HCT116 (cell line): ENCODE measurements at regions not wholly inside any gene's neighbourhood (a gene's known extent, or its start where the extent isn't known, plus 50 kb on each side); places are given as distances from the start of the nearest gene placed in this dataset.
"Not testable (repeated sequence)": the region's sequence is repeated elsewhere in the genome, so short reads cannot be mapped to it uniquely, and the experiment has no call there.

Experiments
- ATAC-seq: fragments of 200-7000 bp; cut with Tn5 transposase; 2 replicates; pipeline ENCODE4 v1.9.1; 2020; ENCODE audit warnings: mild to moderate bottlenecking, moderate library complexity
- BruUV-seq: library from RNA; stranded (reverse); fragments of 400-500 nt; replicated peaks from 2 replicates; lab custom pipeline; 2021; lab: Mats Ljungman, UMichigan
- CTCF ChIA-PET: fragments of 300-600 bp; sonication (Branson Sonifier 250); formaldehyde crosslinking; loops from one replicate; lab custom pipeline; 2021; ENCODE audit warnings: antibody characterized with exemption; lab: Charles Lee
- POLR2A ChIA-PET: fragments of 300-600, 350-600 bp; sonication (Branson Sonifier 250); formaldehyde crosslinking; loops from one replicate; lab custom pipeline; 2021; ENCODE audit warnings: antibody characterized with exemption; lab: Charles Lee
- RAD21 ChIA-PET, 2 experiments: fragments of 300-600 bp; sonication (Branson Sonifier 250); formaldehyde crosslinking; loops; one replicate each; lab custom pipeline; 2023; ENCODE audit warnings: low total read pairs in 2 of 2; ENCODE audit not compliant: uncharacterized antibody in 2 of 2, unreplicated experiment in 2 of 2, low non-redundant PET in 1 of 2; lab: Charles Lee
- DNase-seq: peaks from one replicate; pipeline ENCODE4 v3.0.0-alpha.2; 2010; ENCODE audit warnings: low read depth, low spot score
- H2AFZ ChIP-seq: fragments of 200-600 bp; shearing (Covaris generic), sonication (generic); 2 replicates; pipeline ENCODE4 v1.6.1; 2017; ENCODE audit warnings: low read depth, mixed run types, mixed read lengths, antibody characterized with exemption, low read length; ENCODE audit not compliant: poor library complexity, severe bottlenecking
- H3K27ac ChIP-seq: 2 replicates; pipeline ENCODE4 v1.5.1; 2012; ENCODE audit warnings: low read depth, low read length
- H3K27me3 ChIP-seq: fragments of 200-600 bp; sonication (generic); 2 replicates; pipeline ENCODE4 v1.6.1; 2016; ENCODE audit warnings: mixed run types, low read length, mixed read lengths; ENCODE audit not compliant: insufficient read depth
- H3K36me3 ChIP-seq, 2 experiments: fragments of 200-500 bp in 1 of 2; fragments of 200-600 bp in 1 of 2; sonication (Bioruptor generic) in 1 of 2; sonication (generic) in 1 of 2; 2 replicates each; pipeline versions ENCODE4 v1.5.1 to v1.6.1; 2014 to 2016; ENCODE audit warnings: low read length in 2 of 2, inconsistent platforms in 1 of 2, mixed read lengths in 1 of 2, mixed run types in 1 of 2; ENCODE audit not compliant: insufficient read depth in 2 of 2, control insufficient read depth in 1 of 2
- H3K4me1 ChIP-seq, 2 experiments: fragments of 200-600 bp in 1 of 2; sonication (generic) in 1 of 2; 2 replicates each; pipeline versions ENCODE4 v1.5.1 to v1.6.1; 2012 to 2017; ENCODE audit warnings: low read length in 2 of 2, inconsistent platforms in 1 of 2, mild to moderate bottlenecking in 1 of 2, mixed read lengths in 1 of 2, mixed run types in 1 of 2, moderate library complexity in 1 of 2; ENCODE audit not compliant: insufficient read depth in 2 of 2, control insufficient read depth in 1 of 2
- H3K4me2 ChIP-seq: fragments of 200-600 bp; sonication (generic); 2 replicates; pipeline ENCODE4 v1.6.1; 2017; ENCODE audit warnings: mixed run types, low read length, mixed read lengths
- H3K4me3 ChIP-seq, 2 experiments: fragments of 200-600 bp in 1 of 2; sonication (generic) in 1 of 2; replicated peaks in 1 of 2; 2 replicates each; pipeline ENCODE4 v1.5.1; 2011 to 2016; ENCODE audit warnings: low read length in 2 of 2, control low read depth in 1 of 2, low read depth in 1 of 2, mild to moderate bottlenecking in 1 of 2, mixed read lengths in 1 of 2, mixed run types in 1 of 2
- H3K79me2 ChIP-seq: fragments of 200-600 bp; sonication (generic); 2 replicates; pipeline ENCODE4 v1.6.1; 2017; ENCODE audit warnings: mild to moderate bottlenecking, mixed run types, low read length, moderate library complexity, mixed read lengths; ENCODE audit not compliant: insufficient read depth
- H3K9ac ChIP-seq: fragments of 200-600 bp; sonication (generic); 2 replicates; pipeline ENCODE4 v1.6.1; 2016; ENCODE audit warnings: low read length, mixed read lengths
- H3K9me2 ChIP-seq: fragments of 200-600 bp; sonication (generic), shearing (Covaris generic); 2 replicates; pipeline ENCODE4 v1.6.1; 2017; ENCODE audit warnings: mixed run types, mild to moderate bottlenecking, moderate library complexity; ENCODE audit not compliant: insufficient read depth
- H3K9me3 ChIP-seq, 2 experiments: fragments of 200-500 bp in 1 of 2; fragments of 200-600 bp in 1 of 2; sonication (Bioruptor generic) in 1 of 2; sonication (generic) in 1 of 2; 2 replicates each; pipeline ENCODE4 v1.6.1; 2014 to 2017; ENCODE audit warnings: low read length in 2 of 2, mixed read lengths in 2 of 2, inconsistent platforms in 1 of 2, low read depth in 1 of 2, mild to moderate bottlenecking in 1 of 2, mixed run types in 1 of 2, moderate library complexity in 1 of 2; ENCODE audit not compliant: control insufficient read depth in 1 of 2, insufficient read depth in 1 of 2
- H4K20me1 ChIP-seq: fragments of 200-600 bp; sonication (generic), shearing (Covaris generic); 2 replicates; pipeline ENCODE4 v1.6.1; 2017; ENCODE audit warnings: mixed run types, mild to moderate bottlenecking, moderate library complexity; ENCODE audit not compliant: insufficient read depth
- CEBPB ChIP-seq: IDR thresholded peaks from 2 replicates; pipeline ENCODE4 v1.6.1; 2012; ENCODE audit warnings: low read depth
- ELF1 ChIP-seq: IDR thresholded peaks from 2 replicates; pipeline ENCODE4 v1.6.1; 2012; ENCODE audit warnings: low read depth, borderline replicate concordance
- FOSL1 ChIP-seq: IDR thresholded peaks from 2 replicates; pipeline ENCODE4 v1.6.1; 2012; ENCODE audit warnings: low read depth
- JUND ChIP-seq: IDR thresholded peaks from 2 replicates; pipeline ENCODE4 v1.6.1; 2012
- POLR2A ChIP-seq: IDR thresholded peaks from 2 replicates; pipeline ENCODE4 v1.7.0; 2011; ENCODE audit warnings: borderline replicate concordance; ENCODE audit not compliant: insufficient read depth, insufficient read length; ENCODE audit errors: extremely low read depth
- POLR2AphosphoS5 ChIP-seq: IDR thresholded peaks from 2 replicates; pipeline ENCODE4 v1.6.1; 2011; ENCODE audit warnings: mild to moderate bottlenecking, low read depth, low read length, moderate library complexity
- SP1 ChIP-seq: IDR thresholded peaks from 2 replicates; pipeline ENCODE4 v1.6.1; 2012; ENCODE audit warnings: low read depth
- TCF7L2 ChIP-seq: IDR thresholded peaks from 2 replicates; pipeline ENCODE4 v1.7.0; 2011; ENCODE audit warnings: borderline replicate concordance, inconsistent platforms; ENCODE audit not compliant: insufficient read depth, insufficient read length; ENCODE audit errors: extremely low read depth
- YY1 ChIP-seq: IDR thresholded peaks from 2 replicates; pipeline ENCODE4 v1.6.1; 2011; ENCODE audit warnings: low read length, low read depth, moderate library complexity, mild to moderate bottlenecking; ENCODE audit not compliant: insufficient replicate concordance; ENCODE audit errors: extremely low read depth
- ZFX ChIP-seq: fragments of 450-650 bp; IDR thresholded peaks from 2 replicates; pipeline ENCODE4 v1.6.1; 2017
- ZNF274 ChIP-seq: fragments of 200-500 bp; sonication (Bioruptor generic); IDR thresholded peaks from 2 replicates; pipeline ENCODE4 v1.6.1; 2014; ENCODE audit warnings: mild to moderate bottlenecking, low read depth, low read length, inconsistent platforms
- intact Hi-C: fragments of 100-400 bp; cut with micrococcal nuclease; formaldehyde crosslinking; loops from 2 replicates; pipeline ENCODE4 v1.10.0; 2022
- TF ChIP-seq, protein P1 (sequence below): IDR thresholded peaks from 2 replicates; pipeline ENCODE4 v1.6.1; 2012

DNA sequence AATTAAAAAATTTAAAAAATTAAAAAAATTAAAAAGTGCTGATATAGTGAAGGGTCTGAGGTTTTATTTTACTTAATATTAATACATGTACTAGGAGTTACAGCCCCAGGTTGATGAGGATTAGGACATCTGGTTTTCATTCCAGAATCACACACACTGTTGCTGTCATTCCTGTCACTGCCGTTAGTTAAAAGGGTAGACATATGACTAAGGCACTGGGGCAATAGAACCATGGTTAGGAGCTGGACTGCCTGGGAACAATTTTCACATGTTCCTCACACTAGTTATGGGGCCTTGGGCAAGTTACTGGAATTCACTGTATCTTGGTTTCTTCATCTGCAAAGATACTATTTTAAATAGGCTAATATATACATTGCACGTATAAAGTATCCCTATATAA lies 191.8 kb upstream of the DPYD start:
- H3K4me2 ChIP-seq, result no peak overlapping the region
- CTCF ChIA-PET, result no interaction called here
- H3K4me1 ChIP-seq, result peaks cover 0 to 4% of the 10 kb centered on the region in 2 experiments; a peak in 1 of 4 replicates
- no TSS peak for BruUV-seq
- no peak for DNase-seq
- no peak overlapping the region for H2AFZ ChIP-seq
- TF ChIP-seq POLR2A (no peak), CEBPB (no peak), FOSL1 (no peak), POLR2AphosphoS5 (no peak), ZNF274 (no peak), TCF7L2 (no peak), ZFX (no peak), SP1 (no peak), YY1 (no peak), ELF1 (no peak)
- TF ChIP-seq, protein P1, sequence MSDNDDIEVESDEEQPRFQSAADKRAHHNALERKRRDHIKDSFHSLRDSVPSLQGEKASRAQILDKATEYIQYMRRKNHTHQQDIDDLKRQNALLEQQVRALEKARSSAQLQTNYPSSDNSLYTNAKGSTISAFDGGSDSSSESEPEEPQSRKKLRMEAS, result no peak
- TF ChIP-seq, all 23 proteins: peak for 0
- peaks cover 5 to 7% of the 10 kb centered on the region in 2 experiments; a peak in 3 of 4 replicates for H3K9me3 ChIP-seq
- H3K27ac ChIP-seq, result no peak overlapping the region
- H3K79me2 ChIP-seq, result no peaks in the 10 kb centered on the region
- no peaks in the 10 kb centered on the region for H4K20me1 ChIP-seq
- RAD21 ChIA-PET, result interaction anchor here in 1 of 2 experiments (0.9 kb wide), 1 partner anchor 25 kb away, joined by 4 read pairs; no protein-coding TSS in a partner anchor
- no peaks in the 10 kb centered on the region for H3K9me2 ChIP-seq
- H3K4me3 ChIP-seq, result no peak overlapping the region
- POLR2A ChIA-PET, result interaction anchor here (1.2 kb wide), 1 partner anchor 8 kb away, joined by 3 read pairs; no protein-coding TSS in a partner anchor
- ATAC-seq, result no peak
- H3K27me3 ChIP-seq, result no peaks in the 10 kb centered on the region
- H3K36me3 ChIP-seq, result no peaks in the 10 kb centered on the region
- no peak overlapping the region for H3K9ac ChIP-seq
- intact Hi-C loops, result no loop called here

GRCh38 chr1:98110674-98111073 lies 189.8 kb upstream of the DPYD start:
- H3K27ac ChIP-seq, result no peak overlapping the region
- H3K27me3 ChIP-seq, result no peaks in the 10 kb centered on the region
- H2AFZ ChIP-seq, result no peak overlapping the region
- intact Hi-C loops, result no loop called here
- TF ChIP-seq ELF1 (no peak), JUND (no peak)
- H3K4me1 ChIP-seq, result peaks cover 0 to 4% of the 10 kb centered on the region in 2 experiments; a peak in 1 of 4 replicates
- no peak overlapping the region for H3K4me2 ChIP-seq
- ChIA-PET POLR2A (no interaction called here), CTCF (no interaction called here), RAD21 (no interaction called here)
- H3K79me2 ChIP-seq, result no peaks in the 10 kb centered on the region
- no peaks in the 10 kb centered on the region for H3K36me3 ChIP-seq
- H4K20me1 ChIP-seq, result no peaks in the 10 kb centered on the region
- no peak overlapping the region for H3K9ac ChIP-seq
- no TSS peak for BruUV-seq
- H3K9me2 ChIP-seq, result no peaks in the 10 kb centered on the region
- ATAC-seq (no peak), DNase-seq (no peak)
- peaks cover 7 to 11% of the 10 kb centered on the region in 2 experiments; a peak in 3 of 4 replicates for H3K9me3 ChIP-seq
- no peak overlapping the region for H3K4me3 ChIP-seq

GRCh38 chr1:98108378-98108777 lies 187.5 kb upstream of the DPYD start:
- RAD21 ChIA-PET, H3K36me3 ChIP-seq, H3K9ac ChIP-seq, H4K20me1 ChIP-seq, BruUV-seq, H3K79me2 ChIP-seq, CTCF ChIA-PET, intact Hi-C loops, H2AFZ ChIP-seq, ATAC-seq, H3K4me1 ChIP-seq, DNase-seq, H3K4me2 ChIP-seq, H3K4me3 ChIP-seq, H3K27ac ChIP-seq, H3K27me3 ChIP-seq, POLR2A ChIA-PET, H3K9me2 ChIP-seq: not testable (repeated sequence)
- H3K9me3 ChIP-seq, result peaks cover 7 to 11% of the 10 kb centered on the region in 2 experiments; a peak in 3 of 4 replicates
